T-helper 17 cell (primary cell): ENCODE measurements at regions not wholly inside any gene's neighbourhood (a gene's known extent, or its start where the extent isn't known, plus 50 kb on each side); places are given as distances from the start of the nearest gene placed in this dataset.

ENCODE experiments used
- ATAC-seq: fragments of 150-1000 bp; cut with Tn5 transposase; 2 replicates; pipeline ENCODE4 v1.10.0; 2021; ENCODE audit warnings: mild to moderate bottlenecking, moderate library complexity
- DNase-seq, 3 donors: peaks; one replicate each; pipeline versions ENCODE4 v3.0.0 to v3.0.0-alpha.2; 2020 to 2021
- H3K9me3 ChIP-seq: one replicate; pipeline ENCODE4 v1.7.0; 2013; ENCODE audit warnings: low read length, mild to moderate bottlenecking; ENCODE audit not compliant: control insufficient read depth, poor library complexity, severe bottlenecking
- H3K27ac Mint-ChIP-seq: one replicate; pipeline ENCODE4 v1.8.0; 2022; ENCODE audit warnings: mild to moderate bottlenecking, moderate library complexity, mixed read lengths
- H3K27me3 Mint-ChIP-seq: one replicate; pipeline ENCODE4 v1.8.0; 2022; ENCODE audit warnings: mixed read lengths
- H3K36me3 Mint-ChIP-seq: one replicate; pipeline ENCODE4 v1.8.0; 2022; ENCODE audit warnings: low read depth, mixed read lengths
- H3K4me1 Mint-ChIP-seq: one replicate; pipeline ENCODE4 v1.8.0; 2022; ENCODE audit warnings: mild to moderate bottlenecking, mixed read lengths
- H3K4me3 Mint-ChIP-seq: one replicate; pipeline ENCODE4 v1.8.0; 2022; ENCODE audit warnings: mild to moderate bottlenecking, moderate library complexity, mixed read lengths

DNA sequence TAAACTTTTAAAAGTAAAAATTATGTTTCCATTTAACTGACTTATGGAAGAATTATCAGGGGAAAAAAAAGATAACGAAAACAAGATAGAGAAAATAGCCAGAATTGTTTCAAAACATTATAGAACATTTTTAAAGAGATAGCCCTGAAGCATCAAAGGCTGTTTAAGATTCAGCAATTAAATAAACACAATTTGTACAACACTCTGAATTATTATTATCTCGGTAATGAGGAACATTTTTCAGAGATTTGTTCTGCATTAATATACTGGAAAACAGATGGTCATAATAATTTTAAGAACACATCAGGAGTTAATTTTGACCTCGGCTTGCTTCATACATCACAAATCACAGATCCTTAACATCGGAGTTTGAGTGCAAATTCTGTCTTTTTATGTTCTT, 643.8 kb downstream of the SORCS1 start:
- no peaks in the 10 kb centered on the region for H3K4me1 Mint-ChIP-seq

GRCh38 chr10:106519376-106520030, 645.0 kb downstream of the SORCS1 start:
- Mint-ChIP-seq H3K27ac (no peak overlapping the region), H3K27me3 (no peaks in the 10 kb centered on the region), H3K36me3 (no peaks in the 10 kb centered on the region), H3K4me3 (no peak overlapping the region), H3K4me1 (no peaks in the 10 kb centered on the region)
- ATAC-seq (no peak), DNase-seq (no peak)
- H3K9me3 ChIP-seq = no peaks in the 10 kb centered on the region

More for the DNA sequence above, 643.8 kb downstream of the SORCS1 start:
- Mint-ChIP-seq H3K27me3 (no peaks in the 10 kb centered on the region), H3K27ac (no peak overlapping the region), H3K4me3 (no peak overlapping the region), H3K36me3 (no peaks in the 10 kb centered on the region)
- ATAC-seq (no peak), DNase-seq (no peak)
- no peaks in the 10 kb centered on the region for H3K9me3 ChIP-seq

- Mint-ChIP-seq H3K4me3 (no peak overlapping the region), H3K36me3 (no peaks in the 10 kb centered on the region), H3K27ac (no peak overlapping the region), H3K4me1 (no peaks in the 10 kb centered on the region), H3K27me3 (no peaks in the 10 kb centered on the region)
- H3K9me3 ChIP-seq = no peaks in the 10 kb centered on the region
- DNase-seq (no peak), ATAC-seq (no peak)
Measured at GRCh38 chr10:106515206-106515790, 649.2 kb downstream of the SORCS1 start.

GRCh38 chr10:106513352-106513771, 651.1 kb downstream of the SORCS1 start:
- ATAC-seq (no peak), DNase-seq (no peak)
- Mint-ChIP-seq H3K4me3 (no peak overlapping the region), H3K4me1 (no peaks in the 10 kb centered on the region), H3K27ac (no peak overlapping the region), H3K27me3 (no peaks in the 10 kb centered on the region), H3K36me3 (no peaks in the 10 kb centered on the region)
- no peaks in the 10 kb centered on the region for H3K9me3 ChIP-seq

DNA sequence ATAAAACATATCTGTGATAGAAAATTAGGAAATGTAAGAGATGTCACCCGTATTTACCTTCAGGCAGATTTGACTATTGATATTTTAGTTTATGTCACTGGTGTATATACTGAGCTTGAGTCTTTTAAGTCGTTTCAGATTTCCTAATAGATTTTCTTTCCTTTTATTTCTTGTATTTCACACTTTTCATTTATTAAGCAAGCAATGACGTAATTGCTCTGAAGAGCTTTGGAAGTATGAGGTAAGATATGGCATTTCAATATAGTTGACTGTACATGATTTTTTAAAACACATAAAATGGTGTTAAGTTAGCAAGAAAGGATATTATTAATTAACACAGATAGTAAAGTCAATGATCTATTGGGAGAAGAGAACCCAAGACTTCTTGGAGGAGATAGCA, 652.6 kb downstream of the SORCS1 start:
- ATAC-seq (no peak), DNase-seq (no peak)
- no peak overlapping the region for H3K27ac Mint-ChIP-seq
- no peaks in the 10 kb centered on the region for H3K36me3 Mint-ChIP-seq
- no peaks in the 10 kb centered on the region for H3K9me3 ChIP-seq
- H3K4me3 Mint-ChIP-seq = no peak overlapping the region
- H3K27me3 Mint-ChIP-seq = no peaks in the 10 kb centered on the region
- H3K4me1 Mint-ChIP-seq = no peaks in the 10 kb centered on the region

DNA sequence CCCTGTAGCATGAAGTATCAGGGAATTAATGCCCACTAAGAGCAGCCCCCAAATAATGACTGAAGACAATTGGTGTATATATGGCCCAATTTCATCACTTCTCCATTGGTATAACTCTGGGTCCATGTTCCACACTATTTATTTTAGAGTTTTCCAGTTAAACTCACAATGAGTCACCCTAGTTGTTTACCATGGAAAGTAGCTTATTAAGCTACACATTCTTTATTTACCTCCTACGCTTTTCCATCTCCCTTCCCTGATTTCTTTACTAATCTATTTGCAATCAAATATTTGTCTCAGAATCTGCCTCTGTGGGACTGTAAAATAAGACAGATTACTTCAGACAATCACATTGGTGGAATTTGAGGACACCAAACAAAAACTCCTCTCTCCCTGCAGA, 655.6 kb downstream of the SORCS1 start:
- Mint-ChIP-seq H3K36me3 (no peaks in the 10 kb centered on the region), H3K4me1 (no peaks in the 10 kb centered on the region), H3K27ac (no peak overlapping the region), H3K27me3 (no peaks in the 10 kb centered on the region), H3K4me3 (no peak overlapping the region)
- H3K9me3 ChIP-seq = no peaks in the 10 kb centered on the region
- DNase-seq = no peak
- no peak for ATAC-seq

DNA sequence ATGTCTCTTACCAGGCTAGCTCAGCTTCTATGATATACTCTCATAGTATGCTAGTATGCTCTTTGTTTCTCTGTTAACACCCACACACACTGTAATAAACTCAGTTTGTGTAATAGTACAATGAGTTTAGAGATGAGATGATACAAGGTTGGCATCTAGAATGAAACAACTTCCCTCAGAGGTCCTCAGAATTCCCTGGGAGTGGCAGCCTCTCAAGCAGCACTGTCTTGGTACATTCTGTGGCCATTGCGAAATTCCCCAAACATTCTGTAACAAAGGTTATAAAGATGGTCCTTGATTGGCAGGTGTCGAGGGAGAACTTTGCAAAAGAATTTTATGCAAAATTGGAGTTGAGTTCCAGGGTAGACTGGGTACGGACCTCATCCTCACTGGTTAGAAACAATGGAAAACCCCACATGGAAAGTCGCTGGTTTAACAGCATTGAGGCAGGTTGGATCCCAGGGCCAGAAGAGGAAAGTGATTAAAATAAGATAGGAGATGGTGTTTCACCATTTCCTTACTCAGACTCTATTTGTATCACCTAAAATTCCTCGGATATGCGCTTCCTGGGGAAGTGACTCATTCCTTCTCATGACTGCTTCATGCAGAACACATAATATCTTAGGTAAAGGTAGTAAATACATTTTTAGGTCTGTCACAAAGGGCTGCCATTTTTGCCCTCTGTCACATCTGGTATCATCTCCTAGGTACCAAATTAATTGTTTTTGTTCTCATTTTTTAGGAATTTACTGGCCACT, 657.8 kb downstream of the SORCS1 start:
- no peak overlapping the region for H3K4me3 Mint-ChIP-seq
- no peaks in the 10 kb centered on the region for H3K9me3 ChIP-seq

DNA sequence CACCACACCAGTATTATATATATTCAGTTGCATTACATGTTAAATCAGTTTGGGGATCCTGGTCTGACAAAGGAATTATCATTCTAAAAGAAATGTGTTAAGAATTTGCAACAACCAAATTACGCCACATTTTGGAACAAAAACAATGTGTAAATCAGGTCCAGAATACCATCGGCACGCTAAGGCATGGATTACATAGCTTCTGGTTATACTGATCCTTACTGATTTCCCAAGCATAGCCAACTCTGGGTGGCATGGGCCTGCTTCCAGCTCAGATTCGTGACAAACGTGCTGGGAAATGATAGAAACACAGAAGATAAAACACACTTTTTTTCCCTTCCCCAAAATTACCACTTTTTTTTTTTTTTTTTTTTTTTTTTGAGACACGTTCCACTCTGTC, 660.0 kb downstream of the SORCS1 start:
- DNase-seq (no peak), ATAC-seq (no peak)
- no peaks in the 10 kb centered on the region for H3K9me3 ChIP-seq
- no peak overlapping the region for H3K27ac Mint-ChIP-seq
- no peaks in the 10 kb centered on the region for H3K4me1 Mint-ChIP-seq
- no peaks in the 10 kb centered on the region for H3K36me3 Mint-ChIP-seq
- H3K4me3 Mint-ChIP-seq = no peak overlapping the region
- no peaks in the 10 kb centered on the region for H3K27me3 Mint-ChIP-seq

More for the DNA sequence above, 657.8 kb downstream of the SORCS1 start:
- Mint-ChIP-seq H3K27ac (no peak overlapping the region), H3K36me3 (no peaks in the 10 kb centered on the region), H3K27me3 (no peaks in the 10 kb centered on the region), H3K4me1 (no peaks in the 10 kb centered on the region)
- no peak for DNase-seq
- ATAC-seq = no peak

DNA sequence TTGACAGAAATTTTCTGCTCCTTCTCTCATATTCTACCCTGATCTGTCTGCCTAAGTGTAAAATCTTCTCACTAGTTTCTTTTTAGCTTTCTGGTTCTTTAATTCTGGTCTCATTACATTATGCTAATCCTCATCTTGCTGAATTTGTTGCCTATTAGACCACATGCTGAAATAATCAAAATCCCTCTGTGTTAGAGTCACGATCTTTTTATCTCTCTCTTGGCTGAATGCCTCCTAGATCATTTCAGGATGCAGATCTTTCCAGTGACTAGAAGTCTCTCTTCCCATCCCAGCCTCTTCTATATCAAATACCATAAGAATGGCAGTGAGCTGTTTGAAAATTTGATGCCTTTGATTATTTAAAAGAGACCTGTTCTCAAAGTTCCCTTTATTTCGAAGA, 661.9 kb downstream of the SORCS1 start:
- no peaks in the 10 kb centered on the region for H3K9me3 ChIP-seq
- DNase-seq (no peak), ATAC-seq (no peak)
- Mint-ChIP-seq H3K4me1 (no peaks in the 10 kb centered on the region), H3K4me3 (no peak overlapping the region), H3K27me3 (no peaks in the 10 kb centered on the region), H3K27ac (no peak overlapping the region), H3K36me3 (no peaks in the 10 kb centered on the region)

GRCh38 chr10:106500925-106501525, 663.5 kb downstream of the SORCS1 start:
- no peaks in the 10 kb centered on the region for H3K9me3 ChIP-seq
- H3K4me1 Mint-ChIP-seq = no peaks in the 10 kb centered on the region
- H3K27me3 Mint-ChIP-seq = no peaks in the 10 kb centered on the region
- no peak overlapping the region for H3K27ac Mint-ChIP-seq
- no peaks in the 10 kb centered on the region for H3K36me3 Mint-ChIP-seq
- DNase-seq = no peak
- no peak for ATAC-seq
- H3K4me3 Mint-ChIP-seq = no peak overlapping the region

DNA sequence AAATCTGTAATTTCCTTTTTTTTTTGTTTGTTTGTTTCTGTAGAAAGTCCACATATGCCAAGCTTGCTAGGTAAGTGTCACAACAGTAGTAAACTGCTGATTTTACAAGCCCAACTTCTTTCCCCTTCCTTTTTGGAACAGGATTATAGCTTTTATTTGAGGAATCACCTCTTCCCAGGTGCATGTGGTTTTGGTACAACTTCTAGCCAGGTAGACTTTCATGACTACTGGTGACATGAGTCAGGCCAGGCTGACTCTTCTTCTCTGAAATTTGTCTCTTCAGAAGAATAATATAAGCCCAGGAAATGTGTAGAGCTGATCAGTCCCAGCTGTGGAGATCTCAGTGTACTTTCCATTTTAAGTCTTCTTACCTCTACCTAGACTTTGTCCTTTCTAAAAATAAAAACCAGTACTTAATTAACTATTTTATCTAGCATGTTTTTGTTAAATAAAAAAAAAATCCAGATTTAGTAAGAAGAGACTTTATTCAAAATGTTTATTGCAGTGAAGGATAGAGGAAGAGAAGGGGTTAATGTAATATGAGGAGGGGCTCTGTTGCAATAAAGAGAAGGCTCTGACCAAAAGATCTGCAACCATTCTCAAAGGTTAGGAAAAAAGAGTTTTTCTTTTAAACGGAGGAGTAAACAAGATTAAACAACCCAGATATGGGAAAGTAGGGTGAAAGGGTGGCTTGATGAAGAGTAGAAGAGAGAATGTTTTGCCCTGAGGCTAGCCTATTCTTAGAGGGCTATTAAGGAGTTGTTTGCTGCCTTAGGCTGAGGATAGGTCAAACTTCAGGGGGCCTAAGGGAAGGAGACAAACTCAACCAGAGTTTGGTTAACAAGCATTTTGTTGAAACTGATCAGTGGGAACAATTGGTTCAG, 664.2 kb downstream of the SORCS1 start:
- Mint-ChIP-seq H3K4me1 (no peaks in the 10 kb centered on the region), H3K36me3 (no peaks in the 10 kb centered on the region), H3K27ac (no peak overlapping the region), H3K4me3 (no peak overlapping the region), H3K27me3 (no peaks in the 10 kb centered on the region)
- ATAC-seq (no peak), DNase-seq (no peak)
- no peaks in the 10 kb centered on the region for H3K9me3 ChIP-seq

DNA sequence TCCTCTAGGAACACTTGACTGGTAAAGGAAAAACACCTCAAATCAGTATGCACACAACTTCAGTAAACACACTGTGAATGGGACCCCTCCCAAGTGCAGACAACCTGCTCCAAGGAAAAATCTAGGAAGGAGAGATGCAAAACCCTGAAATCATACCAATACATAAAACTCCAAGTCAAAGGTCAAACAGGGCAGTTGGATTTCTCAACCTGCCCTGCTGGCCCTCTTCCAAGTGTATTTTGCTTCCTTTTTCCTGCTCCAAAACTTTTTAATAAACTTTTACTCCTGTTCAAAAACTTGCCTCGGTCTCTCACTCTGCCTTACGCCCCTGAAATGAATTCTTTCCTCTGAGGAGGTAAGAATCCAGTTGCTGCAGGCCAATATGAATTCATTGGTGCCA, 665.1 kb downstream of the SORCS1 start:
- DNase-seq = no peak
- no peaks in the 10 kb centered on the region for H3K9me3 ChIP-seq
- no peaks in the 10 kb centered on the region for H3K36me3 Mint-ChIP-seq
- no peaks in the 10 kb centered on the region for H3K4me1 Mint-ChIP-seq
- H3K27ac Mint-ChIP-seq = no peak overlapping the region
- no peaks in the 10 kb centered on the region for H3K27me3 Mint-ChIP-seq
- ATAC-seq = no peak
- H3K4me3 Mint-ChIP-seq = no peak overlapping the region

DNA sequence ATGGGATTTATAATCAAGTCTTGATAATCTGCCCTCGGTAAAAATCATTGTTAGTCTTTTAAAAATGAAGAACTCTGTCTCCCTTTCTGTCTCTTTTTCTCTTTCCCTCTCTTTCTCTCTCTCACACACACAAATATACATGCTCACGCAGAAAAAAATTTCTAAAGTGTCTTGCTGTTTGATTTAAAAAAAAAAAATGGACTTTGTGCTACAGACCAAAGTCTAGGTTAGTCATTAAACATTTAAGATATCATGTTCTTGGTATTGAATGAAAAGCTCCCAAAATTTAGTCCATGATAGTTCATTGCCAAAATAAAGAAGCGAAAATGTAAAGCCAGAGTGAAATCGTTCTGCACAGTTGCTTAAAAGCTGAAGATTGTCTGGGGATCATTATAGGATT, 665.8 kb downstream of the SORCS1 start:
- no peak for ATAC-seq
- no peak overlapping the region for H3K4me3 Mint-ChIP-seq
- H3K4me1 Mint-ChIP-seq = no peaks in the 10 kb centered on the region
- no peak overlapping the region for H3K27ac Mint-ChIP-seq
- no peaks in the 10 kb centered on the region for H3K36me3 Mint-ChIP-seq
- DNase-seq = no peak
- no peaks in the 10 kb centered on the region for H3K27me3 Mint-ChIP-seq
- no peaks in the 10 kb centered on the region for H3K9me3 ChIP-seq
